ENCODE measurements at regions not wholly inside any gene's neighbourhood (a gene's known extent, or its start where the extent isn't known, plus 50 kb on each side); places are given as distances from the start of the nearest gene placed in this dataset.

GRCh38 chr19:16022681-16023080, 53.6 kb upstream of the TPM4 start:
- Histone ChIP-seq H3K27ac (no peak overlapping the region), H3K9me3 (no peaks in the 10 kb centered on the region), H3K27me3 (no peaks in the 10 kb centered on the region), H3K4me3 (replicated peaks in 1 of 3) (no peak overlapping the region), H3K4me1 (no peaks in the 10 kb centered on the region), H3K36me3 (no peaks in the 10 kb centered on the region)
- WGBS, 2 donors: 60 to 71% methylated on average over 1 to 4 of the region's 4 CpGs
- no peak for DNase-seq
- intact Hi-C loops (cut with DNase I): no loop called here
- TF ChIP-seq CTCF (IDR thresholded peaks at IDR 0.05) (no peak), POLR2A (IDR thresholded peaks at IDR 0.05) (no peak)

- H3K36me3 ChIP-seq: no peaks in the 10 kb centered on the region
- WGBS, 2 donors: 74% methylated on average over 6 to 8 of the region's 14 CpGs
These were observed 53.0 kb upstream of the TPM4 start for GRCh38 chr19:16023146-16023915.

GRCh38 chr19:16024266-16025107, 51.8 kb upstream of the TPM4 start:
- Histone ChIP-seq H3K4me1 (no peaks in the 10 kb centered on the region), H3K27me3 (no peaks in the 10 kb centered on the region), H3K4me3 (replicated peaks in 1 of 3) (no peak overlapping the region), H3K9me3 (no peaks in the 10 kb centered on the region), H3K27ac (no peak overlapping the region), H3K36me3 (no peaks in the 10 kb centered on the region)
- 66 to 87% methylated on average over 9 to 17 of the region's 18 CpGs for WGBS, 2 donors
- TF ChIP-seq CTCF (IDR thresholded peaks at IDR 0.05): no peak
- no peak for TF ChIP-seq POLR2A (IDR thresholded peaks at IDR 0.05)
- DNase-seq: no peak
- intact Hi-C loops (cut with DNase I): no loop called here

More at GRCh38 chr19:16023146-16023915, 53.0 kb upstream of the TPM4 start:
- Histone ChIP-seq H3K4me3 (replicated peaks in 1 of 3) (no peak overlapping the region), H3K4me1 (no peaks in the 10 kb centered on the region), H3K9me3 (no peaks in the 10 kb centered on the region), H3K27me3 (no peaks in the 10 kb centered on the region), H3K27ac (no peak overlapping the region)
- TF ChIP-seq POLR2A (IDR thresholded peaks at IDR 0.05): no peak
- TF ChIP-seq CTCF (IDR thresholded peaks at IDR 0.05): no peak
- intact Hi-C loops (cut with DNase I): no loop called here
- DNase-seq: no peak

GRCh38 chr19:16025108-16026101, 50.9 kb upstream of the TPM4 start:
- no peak overlapping the region for H3K27ac ChIP-seq
- H3K4me3 ChIP-seq (replicated peaks in 1 of 3): no peak overlapping the region
- TF ChIP-seq CTCF (IDR thresholded peaks at IDR 0.05) (no peak), POLR2A (IDR thresholded peaks at IDR 0.05) (no peak)
- H3K27me3 ChIP-seq: no peaks in the 10 kb centered on the region
- no peaks in the 10 kb centered on the region for H3K36me3 ChIP-seq
- no peaks in the 10 kb centered on the region for H3K9me3 ChIP-seq
- 60 to 70% methylated on average over 9 of the region's 20 CpGs for WGBS, 2 donors
- H3K4me1 ChIP-seq: no peaks in the 10 kb centered on the region
- no peak for DNase-seq
- intact Hi-C loops (cut with DNase I): no loop called here
